A549 (cell line): ENCODE measurements at regions not wholly inside any gene's neighbourhood (a gene's known extent, or its start where the extent isn't known, plus 50 kb on each side); places are given as distances from the start of the nearest gene placed in this dataset.

Source experiments
- ATAC-seq, 2 experiments: fragments of 200-7000 bp in 1 of 2; fragments of >200 bp in 1 of 2; cut with Nextera tagmentation in 1 of 2; cut with Tn5 transposase in 1 of 2; 3 replicates each; pipeline versions ENCODE4 v1.8.0 to v1.9.1; 2018 to 2020; ENCODE audit warnings: mild to moderate bottlenecking in 1 of 2, moderate library complexity in 1 of 2
- CTCF ChIA-PET: fragments of 300-600 bp; sonication (Branson Sonifier 250); formaldehyde crosslinking; extraction: SDS; loops from one replicate; lab custom pipeline; 2021; ENCODE audit warnings: antibody characterized with exemption, inconsistent platforms; lab: Yijun Ruan, JAX
- POLR2A ChIA-PET: fragments of 350-600 bp; formaldehyde crosslinking; extraction: SDS; loops from one replicate; lab custom pipeline; 2021; ENCODE audit warnings: antibody characterized with exemption, inconsistent platforms; lab: Yijun Ruan, JAX
- DNase-seq, 2 experiments: peaks; one replicate each; pipeline versions ENCODE4 v3.0.0 to v3.0.0-alpha.2; 2011 to 2016; ENCODE audit warnings: low read depth in 1 of 2, low spot score in 1 of 2
- FAIRE-seq: peaks from 2 replicates; lab custom pipeline; 2011; peaks lifted over from hg19 to GRCh38; lab: Jason Lieb, UNC
- H3K27ac ChIP-seq, 2 experiments: fragments of >200 bp; sonication (Bioruptor Twin); formaldehyde crosslinking; 3 replicates each; pipeline ENCODE4 v1.5.1; 2016 to 2017
- H3K4me1 ChIP-seq: fragments of >200 bp; sonication (Bioruptor Twin); formaldehyde crosslinking; 3 replicates; pipeline ENCODE4 v1.6.1; 2016
- H3K4me2 ChIP-seq: fragments of >200 bp; sonication (Bioruptor Twin); formaldehyde crosslinking; 3 replicates; pipeline ENCODE4 v1.6.1; 2016
- H3K4me3 ChIP-seq: fragments of >200 bp; sonication (Bioruptor Twin); formaldehyde crosslinking; 3 replicates; pipeline ENCODE4 v1.5.1; 2016
- H3K9me3 ChIP-seq: fragments of >200 bp; sonication (Bioruptor Twin); formaldehyde crosslinking; 3 replicates; pipeline ENCODE4 v1.6.1; 2016
- CBX2 ChIP-seq: fragments of 200-600 bp; sonication (generic); IDR thresholded peaks from 2 replicates; pipeline ENCODE4 v1.6.1; 2016; ENCODE audit warnings: low read depth, mild to moderate bottlenecking, borderline replicate concordance
- CBX8 ChIP-seq: fragments of 200-600 bp; sonication (generic); IDR thresholded peaks from 2 replicates; pipeline ENCODE4 v1.6.1; 2016
- CHD4 ChIP-seq: fragments of 200-600 bp; sonication (generic); IDR thresholded peaks from 2 replicates; pipeline ENCODE4 v1.6.1; 2016; ENCODE audit warnings: antibody characterized with exemption, mild to moderate bottlenecking, borderline replicate concordance
- EHMT2 ChIP-seq: fragments of 200-600 bp; sonication (generic); IDR thresholded peaks from 2 replicates; pipeline ENCODE4 v1.6.1; 2016; ENCODE audit warnings: antibody characterized with exemption, low read depth, mild to moderate bottlenecking, moderate library complexity
- FOSB ChIP-seq: fragments of 250-450 bp; sonication (Bioruptor Pico); IDR thresholded peaks from 2 replicates; pipeline ENCODE4 v1.5.0; 2020; ENCODE audit warnings: mild to moderate bottlenecking, moderate library complexity
- FOSL2 ChIP-seq, 2 experiments: fragments of 450-650 bp in 1 of 2; fragments of >200 bp in 1 of 2; sonication (Bioruptor Twin) in 1 of 2; formaldehyde crosslinking; IDR thresholded peaks; 2 replicates each; pipeline versions ENCODE4 v1.5.0 to v1.6.1; 2016 to 2020; ENCODE audit warnings: mild to moderate bottlenecking in 1 of 2, moderate library complexity in 1 of 2
- GATA3 ChIP-seq: IDR thresholded peaks from 2 replicates; pipeline ENCODE4 v1.6.1; 2012; ENCODE audit warnings: borderline replicate concordance
- HEYL ChIP-seq: fragments of 250-450 bp; sonication (Bioruptor Pico); IDR thresholded peaks from 2 replicates; pipeline ENCODE4 v1.8.0; 2021; ENCODE audit warnings: mild to moderate bottlenecking, moderate library complexity
- JUN ChIP-seq, 2 experiments: fragments of >200 bp; sonication (Bioruptor Twin); formaldehyde crosslinking; IDR thresholded peaks; 2 replicates in 1 of 2; 3 replicates in 1 of 2; pipeline ENCODE4 v1.6.1; 2016 to 2017
- KDM1A ChIP-seq: fragments of 200-600 bp; sonication (generic); IDR thresholded peaks from 2 replicates; pipeline ENCODE4 v1.6.1; 2016; ENCODE audit warnings: low read depth, mild to moderate bottlenecking
- KDM5A ChIP-seq: fragments of 200-600 bp; sonication (generic); IDR thresholded peaks from 2 replicates; pipeline ENCODE4 v1.6.1; 2016; ENCODE audit warnings: antibody characterized with exemption, mild to moderate bottlenecking
- MAFK ChIP-seq: fragments of 450-650 bp; IDR thresholded peaks from 2 replicates; pipeline ENCODE4 v1.6.1; 2014; ENCODE audit not compliant: partially characterized antibody
- MAZ ChIP-seq: fragments of 150-350 bp; IDR thresholded peaks from 2 replicates; pipeline ENCODE4 v1.6.1; 2014; ENCODE audit warnings: antibody characterized with exemption, low read depth, low read length, borderline replicate concordance
- NFE2L2 ChIP-seq: fragments of 150-350 bp; conservative IDR thresholded peaks from 2 replicates; pipeline ENCODE4 v1.6.1; 2014; ENCODE audit warnings: low read length
- NPAS2 ChIP-seq: fragments of 250-450 bp; sonication (Bioruptor Pico); IDR thresholded peaks from 2 replicates; pipeline ENCODE4 v1.8.0; 2022; ENCODE audit warnings: mild to moderate bottlenecking, moderate library complexity, borderline replicate concordance
- RCOR1 ChIP-seq: fragments of 150-350 bp; IDR thresholded peaks from 2 replicates; pipeline ENCODE4 v1.6.1; 2014; ENCODE audit warnings: antibody characterized with exemption, low read length, low read depth
- RFX5 ChIP-seq: fragments of 450-650 bp; IDR thresholded peaks from 2 replicates; pipeline ENCODE4 v1.7.1; 2014; ENCODE audit warnings: antibody characterized with exemption, mild to moderate bottlenecking, moderate library complexity
- RNF2 ChIP-seq: fragments of 200-600 bp; sonication (generic); IDR thresholded peaks from 2 replicates; pipeline ENCODE4 v1.6.1; 2016; ENCODE audit warnings: low read depth, mild to moderate bottlenecking, antibody characterized with exemption, moderate library complexity, borderline replicate concordance
- SMC3 ChIP-seq: fragments of >200 bp; sonication (Bioruptor Twin); formaldehyde crosslinking; IDR thresholded peaks from 3 replicates; pipeline ENCODE4 v1.6.1; 2018; ENCODE audit warnings: inconsistent platforms
- TFCP2L1 ChIP-seq: fragments of 250-450 bp; sonication (Bioruptor Pico); IDR thresholded peaks from 2 replicates; pipeline ENCODE4 v1.5.0; 2021; ENCODE audit warnings: mild to moderate bottlenecking
- ZC3H11A ChIP-seq: fragments of 450-650 bp; IDR thresholded peaks from 2 replicates; pipeline ENCODE4 v1.6.1; 2014; ENCODE audit warnings: antibody characterized with exemption, mild to moderate bottlenecking
- ZFP36 ChIP-seq: fragments of 450-650 bp; IDR thresholded peaks from 2 replicates; pipeline ENCODE4 v1.6.1; 2014; ENCODE audit warnings: borderline replicate concordance; ENCODE audit not compliant: partially characterized antibody
- ZNF302 ChIP-seq: fragments of 250-450 bp; sonication (Bioruptor Pico); IDR thresholded peaks from 2 replicates; pipeline ENCODE4 v1.9.0; 2021; ENCODE audit warnings: inconsistent platforms, mild to moderate bottlenecking, moderate library complexity
- WGBS: methylation state at CpG from one replicate; pipeline ENCODE4 v1.1.6; 2017; ENCODE audit errors: missing lambda C conversion rate; 5-methylcytosine and 5-hydroxymethylcytosine counted together
- TF ChIP-seq, protein P1 (sequence below): fragments of >200 bp; sonication (Bioruptor Twin); formaldehyde crosslinking; IDR thresholded peaks from 3 replicates; pipeline ENCODE4 v1.5.1; 2016
- TF ChIP-seq, protein P2 (sequence below): IDR thresholded peaks from 2 replicates; pipeline ENCODE4 v1.6.1; 2012; ENCODE audit warnings: low read depth, borderline replicate concordance
- TF ChIP-seq, protein P3 (sequence below): fragments of >200 bp; sonication (Bioruptor Twin); formaldehyde crosslinking; IDR thresholded peaks from 2 replicates; pipeline ENCODE4 v1.6.1; 2016
- TF ChIP-seq, protein P4 (sequence below): fragments of 250-450 bp; sonication (Bioruptor Pico); IDR thresholded peaks from 2 replicates; pipeline ENCODE4 v1.5.0; 2021; ENCODE audit warnings: mild to moderate bottlenecking, moderate library complexity, borderline replicate concordance
- TF ChIP-seq, protein P5 (sequence below): fragments of >200 bp; sonication (Bioruptor Twin); formaldehyde crosslinking; IDR thresholded peaks from 3 replicates; pipeline ENCODE4 v1.6.1; 2016
- TF ChIP-seq, protein P6 (sequence below): fragments of 250-450 bp; sonication (Bioruptor Pico); IDR thresholded peaks from 2 replicates; pipeline ENCODE4 v1.5.0; 2020; ENCODE audit warnings: low read depth, mild to moderate bottlenecking, moderate library complexity

DNA sequence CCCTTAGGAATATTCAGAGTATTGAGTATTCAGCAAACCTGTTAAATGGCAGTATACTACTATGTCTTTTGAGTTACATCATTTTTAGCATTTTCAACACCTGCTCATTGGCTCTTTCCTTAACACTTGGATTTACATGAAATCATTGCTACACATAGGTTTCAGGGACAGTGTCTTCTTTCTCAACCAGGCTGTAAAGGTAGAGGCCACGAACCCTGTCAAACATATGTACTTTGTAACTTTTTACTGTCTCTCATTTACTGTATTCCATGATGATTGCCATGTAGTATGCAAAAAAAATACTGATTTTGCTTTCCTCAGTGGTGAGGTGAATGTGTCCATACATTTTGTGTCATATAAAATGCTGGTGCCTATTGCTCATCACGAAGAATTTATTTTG lies 264.4 kb downstream of the SLCO4C1 start:
- POLR2A ChIA-PET, result no interaction called here
- no peak overlapping the region for H3K4me3 ChIP-seq
- CTCF ChIA-PET, result no interaction called here
- no peak overlapping the region for H3K4me2 ChIP-seq
- ATAC-seq (no peak), DNase-seq (no peak), FAIRE-seq (no peak)
- H3K27ac ChIP-seq, result no peak overlapping the region
- TF ChIP-seq SMC3, result no peak
- TF ChIP-seq JUN (IDR thresholded peaks at IDR 0.05), result no peak
- TF ChIP-seq NFE2L2, result no peak
- no peak for TF ChIP-seq ZFP36
- TF ChIP-seq, protein P1, sequence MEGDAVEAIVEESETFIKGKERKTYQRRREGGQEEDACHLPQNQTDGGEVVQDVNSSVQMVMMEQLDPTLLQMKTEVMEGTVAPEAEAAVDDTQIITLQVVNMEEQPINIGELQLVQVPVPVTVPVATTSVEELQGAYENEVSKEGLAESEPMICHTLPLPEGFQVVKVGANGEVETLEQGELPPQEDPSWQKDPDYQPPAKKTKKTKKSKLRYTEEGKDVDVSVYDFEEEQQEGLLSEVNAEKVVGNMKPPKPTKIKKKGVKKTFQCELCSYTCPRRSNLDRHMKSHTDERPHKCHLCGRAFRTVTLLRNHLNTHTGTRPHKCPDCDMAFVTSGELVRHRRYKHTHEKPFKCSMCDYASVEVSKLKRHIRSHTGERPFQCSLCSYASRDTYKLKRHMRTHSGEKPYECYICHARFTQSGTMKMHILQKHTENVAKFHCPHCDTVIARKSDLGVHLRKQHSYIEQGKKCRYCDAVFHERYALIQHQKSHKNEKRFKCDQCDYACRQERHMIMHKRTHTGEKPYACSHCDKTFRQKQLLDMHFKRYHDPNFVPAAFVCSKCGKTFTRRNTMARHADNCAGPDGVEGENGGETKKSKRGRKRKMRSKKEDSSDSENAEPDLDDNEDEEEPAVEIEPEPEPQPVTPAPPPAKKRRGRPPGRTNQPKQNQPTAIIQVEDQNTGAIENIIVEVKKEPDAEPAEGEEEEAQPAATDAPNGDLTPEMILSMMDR, result no peak
- no peak for TF ChIP-seq RFX5
- TF ChIP-seq, protein P2, sequence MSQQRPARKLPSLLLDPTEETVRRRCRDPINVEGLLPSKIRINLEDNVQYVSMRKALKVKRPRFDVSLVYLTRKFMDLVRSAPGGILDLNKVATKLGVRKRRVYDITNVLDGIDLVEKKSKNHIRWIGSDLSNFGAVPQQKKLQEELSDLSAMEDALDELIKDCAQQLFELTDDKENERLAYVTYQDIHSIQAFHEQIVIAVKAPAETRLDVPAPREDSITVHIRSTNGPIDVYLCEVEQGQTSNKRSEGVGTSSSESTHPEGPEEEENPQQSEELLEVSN, result no peak
- no peak for TF ChIP-seq TFCP2L1
- no peak for TF ChIP-seq EHMT2
- TF ChIP-seq CBX8, result no peak
- no peak for TF ChIP-seq ZNF302 (CRISPR knock-in tag)
- TF ChIP-seq RCOR1, result no peak
- TF ChIP-seq, protein P3, sequence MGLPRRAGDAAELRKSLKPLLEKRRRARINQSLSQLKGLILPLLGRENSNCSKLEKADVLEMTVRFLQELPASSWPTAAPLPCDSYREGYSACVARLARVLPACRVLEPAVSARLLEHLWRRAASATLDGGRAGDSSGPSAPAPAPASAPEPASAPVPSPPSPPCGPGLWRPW, result no peak
- no peak for TF ChIP-seq GATA3
- TF ChIP-seq NPAS2 (CRISPR knock-in tag), result no peak
- TF ChIP-seq RNF2, result no peak
- 20% methylated on average over 2 of the region's 2 CpGs for WGBS
- H3K9me3 ChIP-seq, result no peaks in the 10 kb centered on the region
- H3K4me1 ChIP-seq, result no peaks in the 10 kb centered on the region

DNA sequence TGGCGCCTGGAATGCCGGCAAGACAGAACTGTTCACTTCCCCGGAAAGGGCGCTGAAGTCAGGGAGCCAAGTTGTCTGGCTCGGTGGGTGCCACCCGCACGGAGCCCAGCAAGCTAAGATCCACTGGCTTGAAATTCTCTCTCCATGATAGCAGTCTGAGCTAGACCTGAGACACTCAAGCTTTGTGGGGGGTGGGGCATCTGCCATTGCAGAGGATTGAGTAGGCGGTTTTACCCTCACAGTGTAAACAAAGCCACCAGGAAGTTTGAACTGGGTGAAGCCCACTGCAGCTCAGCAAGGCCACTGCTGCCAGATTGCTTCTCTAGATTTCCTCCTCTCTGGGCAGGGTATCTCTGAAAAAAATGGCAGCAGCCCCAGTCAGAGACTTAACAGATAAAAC lies 277.4 kb downstream of the SLCO4C1 start:
- Histone ChIP-seq H3K4me3 (no peak overlapping the region), H3K9me3 (no peaks in the 10 kb centered on the region), H3K4me1 (no peaks in the 10 kb centered on the region), H3K4me2 (no peak overlapping the region), H3K27ac (no peak overlapping the region)
- ATAC-seq, result no peak
- 86% methylated on average over 1 of the region's 8 CpGs for WGBS
- CTCF ChIA-PET, result interaction anchor here (0.7 to 1.0 kb wide), 2 partner anchors 277 to 1229 kb away, joined by 3 to 4 read pairs; partner anchors contain the start of gene SLCO4C1
- POLR2A ChIA-PET, result no interaction called here
- FAIRE-seq, result no peak
- DNase-seq, result no peak
- TF ChIP-seq, protein P4, sequence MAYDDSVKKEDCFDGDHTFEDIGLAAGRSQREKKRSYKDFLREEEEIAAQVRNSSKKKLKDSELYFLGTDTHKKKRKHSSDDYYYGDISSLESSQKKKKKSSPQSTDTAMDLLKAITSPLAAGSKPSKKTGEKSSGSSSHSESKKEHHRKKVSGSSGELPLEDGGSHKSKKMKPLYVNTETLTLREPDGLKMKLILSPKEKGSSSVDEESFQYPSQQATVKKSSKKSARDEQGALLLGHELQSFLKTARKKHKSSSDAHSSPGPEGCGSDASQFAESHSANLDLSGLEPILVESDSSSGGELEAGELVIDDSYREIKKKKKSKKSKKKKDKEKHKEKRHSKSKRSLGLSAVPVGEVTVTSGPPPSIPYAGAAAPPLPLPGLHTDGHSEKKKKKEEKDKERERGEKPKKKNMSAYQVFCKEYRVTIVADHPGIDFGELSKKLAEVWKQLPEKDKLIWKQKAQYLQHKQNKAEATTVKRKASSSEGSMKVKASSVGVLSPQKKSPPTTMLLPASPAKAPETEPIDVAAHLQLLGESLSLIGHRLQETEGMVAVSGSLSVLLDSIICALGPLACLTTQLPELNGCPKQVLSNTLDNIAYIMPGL, result no peak
- TF ChIP-seq FOSL2 (IDR thresholded peaks at IDR 0.05), result no peak
- no peak for TF ChIP-seq FOSL2 (CRISPR knock-in tag; IDR thresholded peaks at IDR 0.05)
- no peak for TF ChIP-seq CBX2
- no peak for TF ChIP-seq KDM1A
- TF ChIP-seq KDM5A, result no peak
- no peak for TF ChIP-seq ZC3H11A
- TF ChIP-seq, protein P5, sequence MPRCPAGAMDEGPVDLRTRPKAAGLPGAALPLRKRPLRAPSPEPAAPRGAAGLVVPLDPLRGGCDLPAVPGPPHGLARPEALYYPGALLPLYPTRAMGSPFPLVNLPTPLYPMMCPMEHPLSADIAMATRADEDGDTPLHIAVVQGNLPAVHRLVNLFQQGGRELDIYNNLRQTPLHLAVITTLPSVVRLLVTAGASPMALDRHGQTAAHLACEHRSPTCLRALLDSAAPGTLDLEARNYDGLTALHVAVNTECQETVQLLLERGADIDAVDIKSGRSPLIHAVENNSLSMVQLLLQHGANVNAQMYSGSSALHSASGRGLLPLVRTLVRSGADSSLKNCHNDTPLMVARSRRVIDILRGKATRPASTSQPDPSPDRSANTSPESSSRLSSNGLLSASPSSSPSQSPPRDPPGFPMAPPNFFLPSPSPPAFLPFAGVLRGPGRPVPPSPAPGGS, result no peak
- no peak for TF ChIP-seq HEYL (CRISPR knock-in tag)
- no peak for TF ChIP-seq JUN (IDR thresholded peaks at IDR 0.05)
- TF ChIP-seq, protein P1, result no peak
- no peak for TF ChIP-seq MAFK
- no peak for TF ChIP-seq ZNF302 (CRISPR knock-in tag)
- TF ChIP-seq MAZ, result no peak
- TF ChIP-seq CHD4, result no peak
- no peak for TF ChIP-seq FOSB (CRISPR knock-in tag)
- TF ChIP-seq, protein P6, sequence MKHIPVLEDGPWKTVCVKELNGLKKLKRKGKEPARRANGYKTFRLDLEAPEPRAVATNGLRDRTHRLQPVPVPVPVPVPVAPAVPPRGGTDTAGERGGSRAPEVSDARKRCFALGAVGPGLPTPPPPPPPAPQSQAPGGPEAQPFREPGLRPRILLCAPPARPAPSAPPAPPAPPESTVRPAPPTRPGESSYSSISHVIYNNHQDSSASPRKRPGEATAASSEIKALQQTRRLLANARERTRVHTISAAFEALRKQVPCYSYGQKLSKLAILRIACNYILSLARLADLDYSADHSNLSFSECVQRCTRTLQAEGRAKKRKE (CRISPR knock-in tag), result no peak
- TF ChIP-seq NFE2L2, result no peak
- no peak for TF ChIP-seq ZFP36
- no peak for TF ChIP-seq EHMT2
